GM19351 (cell line): ENCODE measurements at regions not wholly inside any gene's neighbourhood (a gene's known extent, or its start where the extent isn't known, plus 50 kb on each side); places are given as distances from the start of the nearest gene placed in this dataset.

Experiments
- ATAC-seq: cut with Tn5 transposase; IDR thresholded peaks from one replicate; pipeline ENCODE4 v1.9.1; 2021; ENCODE audit warnings: mild to moderate bottlenecking, moderate library complexity; ENCODE audit not compliant: unreplicated experiment

DNA sequence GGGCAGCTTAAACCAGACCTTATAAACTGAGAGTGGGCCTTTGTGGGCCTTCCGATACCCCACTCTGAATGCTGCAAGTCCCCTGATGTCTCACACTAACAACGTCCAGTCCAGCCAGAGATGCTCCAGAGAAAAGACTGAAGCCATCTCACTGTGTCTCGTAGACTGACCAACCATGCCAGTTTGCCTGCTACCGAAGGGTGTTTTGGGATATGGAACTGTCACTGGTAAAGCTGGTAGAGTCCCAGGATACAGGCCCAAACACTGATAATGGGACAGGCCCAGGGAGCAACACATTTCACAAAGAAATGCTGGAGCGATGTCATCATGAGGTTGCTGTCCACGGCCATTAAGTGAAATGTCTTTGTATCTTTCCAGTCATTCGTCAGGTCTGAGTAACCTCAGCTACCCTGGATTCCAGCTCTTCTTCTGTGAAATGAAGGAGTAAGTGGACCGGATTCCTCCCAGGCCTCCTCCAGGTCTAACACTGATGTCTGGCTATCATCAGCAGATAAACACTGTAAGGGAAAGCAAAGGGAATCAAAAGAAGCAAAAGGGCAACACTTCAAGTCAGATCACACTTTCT, 81.6 kb downstream of the SLC5A7 start:
- no peak for ATAC-seq

DNA sequence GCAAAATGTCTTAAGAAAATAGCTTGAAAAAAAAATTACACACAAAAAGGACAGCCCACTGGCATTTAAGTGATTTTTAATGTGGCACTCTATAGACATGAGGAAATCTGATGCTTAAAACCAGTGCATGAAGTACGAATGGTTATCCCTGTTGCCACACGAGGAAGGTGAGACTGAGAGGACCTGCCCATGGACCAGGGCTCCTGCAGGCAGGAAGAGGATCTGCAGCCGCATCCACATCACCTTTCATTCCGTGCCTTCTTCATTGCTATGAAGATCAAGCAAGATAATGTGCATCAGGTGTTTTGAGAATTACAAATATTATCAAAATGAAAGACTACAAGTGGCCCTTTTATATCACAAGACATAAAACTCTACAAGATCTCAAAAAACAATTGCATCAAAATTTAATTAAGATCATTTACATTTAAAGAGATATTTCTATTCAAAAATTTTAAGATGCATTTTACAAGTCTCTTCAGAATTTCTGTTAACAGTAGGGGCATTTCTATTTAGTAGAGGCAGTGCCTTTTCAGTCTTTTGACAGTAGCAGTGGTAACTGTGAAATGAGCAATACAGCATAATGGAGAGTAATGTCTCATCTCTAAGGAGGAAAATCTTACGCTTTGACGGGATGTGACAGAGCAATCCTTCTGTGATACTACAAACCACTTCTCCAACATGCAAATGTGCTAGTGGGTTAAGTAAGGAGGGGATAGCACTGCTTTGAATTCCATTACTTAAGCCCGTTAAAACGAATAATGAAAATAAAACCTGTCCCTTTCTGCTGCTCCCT, 83.4 kb downstream of the SLC5A7 start:
- ATAC-seq = no peak

DNA sequence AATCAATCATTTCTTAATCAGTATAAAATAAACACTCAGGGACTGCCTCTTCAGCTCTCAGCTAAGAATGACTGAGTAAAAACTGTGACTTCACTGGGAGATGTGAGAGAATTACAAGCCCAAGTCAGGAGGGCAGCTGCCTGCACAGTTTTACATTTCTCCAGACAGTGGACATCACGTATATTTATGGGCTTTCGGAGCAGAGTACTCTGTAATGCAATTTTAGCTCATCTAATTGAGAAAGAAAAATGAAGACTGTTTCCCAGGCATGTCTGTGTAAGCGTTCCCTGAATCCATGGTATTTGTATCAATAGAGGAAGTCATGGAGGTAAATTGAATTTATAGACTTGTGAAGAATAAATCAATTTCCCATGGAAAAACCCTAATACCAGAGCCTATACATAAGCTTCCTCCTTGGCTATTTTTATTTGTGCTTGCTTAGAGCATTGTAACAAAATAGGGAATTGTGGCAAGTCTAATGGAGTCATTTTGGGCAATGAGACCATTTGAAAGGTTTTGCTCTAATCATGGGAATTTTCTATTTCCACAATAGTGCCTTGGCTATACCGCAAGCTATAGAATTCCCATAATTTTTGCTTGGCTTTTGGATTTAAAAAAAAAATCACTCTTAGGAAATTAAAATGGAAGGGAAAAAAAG, 87.2 kb downstream of the SLC5A7 start:
- ATAC-seq = no peak

DNA sequence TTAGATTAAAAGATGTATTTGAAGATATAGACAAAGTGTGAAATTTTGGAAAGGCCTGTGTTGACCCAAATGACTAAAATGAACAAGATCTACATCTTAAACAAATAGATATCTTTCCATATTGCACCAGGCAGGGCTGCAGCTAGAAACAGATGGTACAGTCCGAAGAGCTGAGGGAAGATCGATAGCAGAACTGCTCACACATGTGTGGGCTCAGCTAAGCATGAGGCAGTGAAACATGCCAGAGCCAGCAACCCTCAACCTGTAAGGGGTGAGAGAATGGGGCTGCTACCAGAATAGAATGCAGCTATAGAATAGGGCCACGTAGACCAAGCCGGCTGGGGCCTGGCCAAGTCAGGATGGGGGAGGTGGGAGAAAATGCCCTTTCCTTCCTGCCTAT, 87.8 kb downstream of the SLC5A7 start:
- no peak for ATAC-seq

DNA sequence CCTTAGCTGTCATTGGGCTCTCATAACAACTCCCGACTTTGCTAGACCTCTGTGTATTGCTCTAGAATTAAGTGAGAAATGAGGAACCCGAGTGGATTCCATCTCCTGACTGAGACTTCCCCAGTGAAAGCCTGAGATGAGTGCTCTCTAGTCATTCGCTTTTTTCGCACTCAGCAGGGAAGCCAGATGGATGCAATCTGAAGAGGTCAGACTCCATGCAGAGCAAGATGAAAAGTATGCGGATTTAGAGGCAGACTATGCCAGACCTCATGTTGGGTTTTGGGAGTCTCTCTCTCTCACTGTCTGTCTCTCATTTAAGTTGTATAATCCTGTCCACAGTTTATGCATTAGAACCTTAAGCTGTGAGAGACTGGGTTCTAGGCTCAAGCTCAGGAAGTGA, 88.6 kb downstream of the SLC5A7 start:
- ATAC-seq = no peak

DNA sequence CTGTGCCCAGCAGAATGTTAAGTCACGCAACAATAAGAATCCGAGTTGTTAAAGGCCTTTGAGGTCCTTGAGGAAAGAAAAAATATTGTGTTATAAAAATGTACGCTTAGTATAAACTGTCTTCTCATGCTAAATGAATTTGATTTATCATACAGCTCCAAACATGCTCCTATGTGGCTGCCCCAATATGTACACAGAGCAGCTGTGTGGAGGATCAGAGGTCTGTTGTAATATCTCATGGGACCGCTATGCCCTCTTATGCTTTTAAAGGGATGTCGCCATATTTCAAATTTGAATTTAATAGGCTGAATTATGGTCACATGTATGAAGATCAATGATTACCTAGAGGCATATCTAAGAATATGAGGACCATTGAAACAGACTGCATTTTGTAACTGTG, 90.2 kb downstream of the SLC5A7 start:
- ATAC-seq = no peak

DNA sequence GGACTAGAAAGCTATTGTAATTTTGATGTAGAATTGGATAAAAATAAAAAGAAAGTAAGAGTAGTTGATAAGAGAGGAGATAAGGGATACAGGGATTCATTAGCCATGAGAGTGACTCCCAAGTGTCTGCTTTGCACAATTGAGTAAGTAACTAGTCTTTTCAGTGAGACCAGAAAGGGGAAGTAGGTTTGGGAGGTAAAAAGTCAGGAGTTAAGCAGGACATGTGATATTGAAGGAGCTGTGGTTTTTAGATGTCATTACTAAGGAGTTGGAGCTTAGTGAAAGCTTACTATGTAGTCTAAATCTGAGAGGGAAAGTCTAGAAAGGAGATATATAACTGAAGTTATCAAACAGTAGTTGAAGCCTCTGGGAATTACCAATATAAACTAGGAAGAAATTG, 93.4 kb downstream of the SLC5A7 start:
- ATAC-seq = no peak

DNA sequence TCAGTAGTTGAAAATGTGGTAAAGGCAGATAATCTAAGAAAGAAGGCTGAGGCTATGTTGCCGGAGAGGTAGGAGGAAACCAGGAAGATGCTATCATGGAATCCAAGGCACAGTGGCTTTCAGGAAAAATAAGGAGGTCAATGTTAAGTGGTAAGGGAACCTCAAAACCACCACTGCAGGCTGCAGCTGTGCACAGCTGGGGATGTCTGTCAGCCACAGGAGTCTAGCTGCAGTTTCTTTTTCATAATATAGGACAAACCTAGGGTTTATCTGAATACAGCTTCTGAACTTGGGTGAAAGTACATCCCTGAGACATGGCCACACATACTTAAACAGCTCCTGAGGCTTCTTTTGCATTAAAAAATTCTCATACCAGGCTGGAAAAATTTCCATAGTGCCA, 93.9 kb downstream of the SLC5A7 start:
- ATAC-seq = no peak

DNA sequence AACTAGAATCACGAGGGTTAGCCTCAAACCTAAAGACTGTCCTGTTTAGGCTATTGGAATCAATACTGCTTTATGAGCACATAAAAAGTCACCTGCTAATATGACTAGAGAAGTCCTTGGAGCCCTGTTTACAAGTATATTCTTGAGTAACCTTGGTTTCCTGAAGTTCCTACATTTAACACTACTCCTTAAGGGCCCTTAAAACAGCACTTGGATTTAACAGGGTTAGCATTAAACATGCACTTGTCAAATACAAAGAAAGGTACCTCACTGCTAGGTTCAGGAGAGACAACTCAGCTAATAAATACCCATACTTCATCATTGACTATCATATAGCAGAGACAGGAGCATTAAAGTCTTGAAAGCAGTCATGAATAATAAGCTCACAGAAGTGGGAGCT, 96.7 kb downstream of the SLC5A7 start:
- ATAC-seq = no peak

DNA sequence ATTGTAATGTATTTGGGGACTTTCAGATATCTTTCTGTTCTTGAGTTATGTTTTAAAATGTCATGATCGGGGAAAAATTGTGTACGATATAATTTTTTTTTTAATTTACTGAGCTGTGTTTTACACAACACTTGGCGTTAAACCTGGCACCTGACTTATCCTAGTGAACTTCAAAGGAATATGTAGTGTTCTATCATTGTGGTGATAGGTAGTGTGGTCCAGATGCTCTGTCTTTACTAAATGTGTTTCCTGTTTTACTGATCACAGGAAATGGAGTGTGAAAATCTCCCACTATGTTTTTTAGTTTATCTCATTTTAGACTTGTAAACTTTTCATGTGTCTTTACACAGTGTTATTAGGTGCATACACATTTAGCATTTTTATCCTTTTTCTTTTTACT, 98.0 kb downstream of the SLC5A7 start:
- no peak for ATAC-seq

DNA sequence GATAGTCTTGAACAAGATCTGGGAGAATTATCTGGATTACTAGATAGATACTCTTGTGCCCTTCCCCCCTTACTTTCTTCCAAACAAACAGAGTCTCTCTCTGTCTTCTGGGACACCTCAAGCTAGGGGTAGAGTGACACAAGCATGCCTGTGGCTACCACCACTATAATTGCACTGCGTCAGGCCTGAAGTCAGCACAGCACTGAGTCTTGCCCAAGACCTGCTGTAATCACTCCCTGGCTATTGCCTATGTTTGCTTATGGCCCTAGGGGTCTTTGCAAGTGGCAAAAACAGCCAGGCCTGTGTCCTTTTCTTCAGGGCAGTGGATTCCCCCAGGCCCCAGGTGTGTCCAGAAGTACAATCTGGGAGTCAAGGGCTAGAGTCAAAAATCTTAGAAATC, 106.6 kb downstream of the SLC5A7 start:
- no peak for ATAC-seq

DNA sequence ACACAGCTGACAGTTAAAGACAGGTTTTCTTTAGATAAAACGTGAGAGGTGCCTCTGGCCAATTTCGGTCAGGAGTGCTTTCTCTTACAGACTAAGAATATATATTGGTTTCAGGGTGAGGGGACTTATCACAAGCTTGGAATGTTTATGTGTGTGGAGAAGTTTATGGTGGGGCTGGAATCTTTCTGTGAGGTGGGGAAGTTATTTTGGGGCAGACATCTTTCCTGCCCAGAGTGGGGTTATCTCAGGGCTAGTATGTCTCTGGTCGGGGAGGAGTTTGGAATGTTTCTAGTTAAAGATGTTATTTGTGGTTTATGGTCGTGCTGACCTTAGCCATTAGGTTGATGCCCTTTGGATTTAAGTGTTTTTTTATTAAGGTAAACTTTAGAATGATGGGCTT, 115.2 kb downstream of the SLC5A7 start:
- ATAC-seq = no peak

DNA sequence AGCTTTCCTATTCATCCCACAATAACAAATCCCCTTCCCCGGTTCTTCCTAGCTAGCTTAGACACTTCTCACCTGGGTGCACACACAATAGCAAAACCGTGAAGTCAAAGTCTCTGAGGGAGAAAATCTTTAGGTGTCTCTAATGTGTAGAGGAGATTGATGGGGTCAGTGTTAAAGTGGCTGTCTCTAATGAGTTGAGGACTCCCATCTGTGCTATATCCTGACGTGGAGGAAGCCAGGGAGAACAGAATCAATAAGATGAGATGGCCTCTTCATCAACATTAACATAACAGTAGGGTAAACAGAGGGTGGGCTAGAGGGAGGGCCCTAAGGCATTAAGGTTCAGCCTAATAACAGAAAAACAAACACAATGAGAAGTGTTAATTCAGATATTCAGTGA, 120.4 kb downstream of the SLC5A7 start:
- ATAC-seq = no peak

DNA sequence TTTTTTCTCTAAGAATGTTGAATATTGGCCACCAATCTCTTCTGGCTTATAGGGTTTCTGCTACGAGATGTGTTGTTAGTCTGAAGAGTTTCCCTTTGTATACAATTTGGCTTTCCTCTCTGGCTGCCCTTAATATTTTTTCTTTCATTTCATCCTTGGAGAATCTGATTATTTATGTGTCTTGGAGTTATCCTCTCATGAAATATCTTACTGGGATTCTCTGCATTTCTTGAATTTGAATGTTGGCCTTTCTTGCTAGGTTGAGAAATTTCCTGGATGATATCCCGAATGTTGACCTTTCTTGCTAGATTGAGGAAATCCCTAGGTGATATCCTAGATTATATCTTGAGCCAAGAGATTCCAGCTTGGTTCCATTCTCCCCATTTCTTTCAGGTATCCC, 125.6 kb downstream of the SLC5A7 start:
- ATAC-seq = no peak

DNA sequence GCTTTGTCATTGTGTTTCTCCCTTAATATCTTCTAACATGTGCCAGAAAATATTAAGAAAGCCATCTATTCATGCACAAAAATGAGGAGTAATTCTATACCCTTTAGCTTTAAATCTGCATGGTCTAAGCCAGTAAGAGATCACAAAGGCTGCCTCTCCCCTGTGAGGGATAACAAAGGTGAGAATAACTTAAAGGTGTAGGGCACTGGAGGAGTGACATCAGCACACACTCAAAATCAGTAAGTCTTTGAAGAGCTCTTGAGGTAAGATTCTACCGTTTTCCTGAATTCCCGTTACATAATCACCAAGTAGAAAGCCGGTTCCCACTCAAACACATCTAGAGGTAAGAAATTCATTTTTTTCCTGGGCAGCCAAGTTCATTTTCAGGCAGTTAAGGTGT, 123.9 kb upstream of the SULT1C3 start:
- ATAC-seq = no peak

DNA sequence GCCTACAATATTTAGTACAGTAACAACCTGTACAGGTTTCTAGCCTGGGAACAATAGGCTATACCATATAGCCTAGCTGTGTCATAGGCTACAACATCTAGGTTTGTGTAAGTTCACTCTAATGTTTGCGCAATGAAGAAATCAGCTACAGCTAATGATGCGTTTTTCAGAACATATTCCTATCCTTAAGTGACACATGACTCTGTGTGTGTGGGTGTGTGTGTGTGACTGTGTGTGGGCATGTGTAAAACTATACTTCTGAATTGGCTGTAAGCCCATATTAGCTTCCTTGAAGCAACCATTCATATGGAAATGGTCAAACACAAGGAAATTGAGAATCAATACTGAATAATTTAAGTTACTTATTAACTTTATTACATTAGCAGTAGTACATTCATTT, 120.8 kb upstream of the SULT1C3 start:
- no peak for ATAC-seq

DNA sequence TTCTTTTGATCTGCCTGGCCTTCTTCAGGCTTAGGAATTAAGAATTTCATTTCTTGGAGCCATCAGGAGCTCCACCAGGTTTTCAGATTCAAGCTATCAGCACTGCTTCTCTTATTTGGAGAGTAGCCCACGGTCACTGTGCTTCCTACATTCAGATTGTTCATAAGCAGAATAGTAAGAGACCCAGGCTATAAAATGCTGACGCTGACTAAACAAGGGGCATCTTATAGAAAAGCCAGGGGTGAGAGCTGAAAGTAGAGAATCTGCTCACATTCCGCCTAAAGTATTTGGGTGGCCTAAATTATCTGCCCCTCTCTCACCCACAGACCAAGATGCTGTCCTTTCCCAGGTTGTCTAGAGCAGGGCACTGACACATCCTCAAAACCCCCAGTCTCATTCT, 120.3 kb upstream of the SULT1C3 start:
- no peak for ATAC-seq

DNA sequence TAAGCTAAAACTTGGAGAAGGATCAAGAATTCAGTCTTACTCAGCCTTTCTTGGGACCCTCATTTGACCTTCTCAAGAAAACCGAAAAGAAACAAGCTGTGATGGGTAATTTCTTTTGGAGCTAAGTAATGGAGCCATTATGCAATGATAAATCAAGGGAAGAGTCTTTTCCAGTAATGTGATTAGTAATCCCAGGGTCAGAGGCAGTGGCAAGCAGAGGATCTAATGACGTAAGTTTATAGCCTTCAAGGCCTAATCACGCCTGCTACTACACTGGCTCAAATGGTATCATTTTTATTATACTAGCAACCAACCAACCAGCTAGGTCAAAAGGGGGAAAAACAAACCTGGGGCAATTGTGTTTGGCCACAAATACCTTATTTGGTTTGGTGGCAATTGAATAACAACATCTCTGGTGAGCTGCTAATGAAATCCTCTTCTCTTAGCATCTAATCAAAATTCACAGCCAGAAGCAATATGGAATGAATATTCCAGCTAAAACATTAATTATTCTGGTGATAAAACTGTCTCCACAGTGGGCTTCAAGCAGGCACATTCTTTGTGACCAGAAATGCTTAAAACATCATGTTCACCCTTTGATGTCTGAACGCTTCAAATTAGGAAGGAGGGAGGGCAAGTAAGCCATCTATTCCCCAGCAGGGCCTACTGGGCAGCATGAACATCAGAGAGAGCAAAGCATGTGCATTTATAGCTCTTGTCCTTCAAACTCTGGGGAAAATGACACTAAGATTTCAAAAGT, 114.9 kb upstream of the SULT1C3 start:
- no peak for ATAC-seq

DNA sequence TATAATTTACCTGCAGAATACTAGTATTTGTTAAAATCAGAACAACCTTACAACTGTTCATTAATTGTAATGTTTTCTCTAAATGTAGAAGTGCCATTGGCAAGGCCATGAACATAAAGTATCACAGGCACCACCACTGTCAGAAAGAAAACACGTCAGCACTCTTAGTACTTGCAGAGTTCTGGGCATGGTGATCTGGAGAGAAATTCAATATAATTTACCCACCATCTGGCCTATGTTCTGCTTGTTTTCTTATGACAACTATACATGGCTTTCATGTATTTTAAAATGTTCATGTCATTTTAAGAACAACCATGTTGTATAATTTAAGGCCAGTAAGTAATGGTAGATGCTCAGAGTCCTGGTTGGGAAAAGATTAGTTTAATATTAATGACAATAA, 114.2 kb upstream of the SULT1C3 start:
- ATAC-seq = no peak

DNA sequence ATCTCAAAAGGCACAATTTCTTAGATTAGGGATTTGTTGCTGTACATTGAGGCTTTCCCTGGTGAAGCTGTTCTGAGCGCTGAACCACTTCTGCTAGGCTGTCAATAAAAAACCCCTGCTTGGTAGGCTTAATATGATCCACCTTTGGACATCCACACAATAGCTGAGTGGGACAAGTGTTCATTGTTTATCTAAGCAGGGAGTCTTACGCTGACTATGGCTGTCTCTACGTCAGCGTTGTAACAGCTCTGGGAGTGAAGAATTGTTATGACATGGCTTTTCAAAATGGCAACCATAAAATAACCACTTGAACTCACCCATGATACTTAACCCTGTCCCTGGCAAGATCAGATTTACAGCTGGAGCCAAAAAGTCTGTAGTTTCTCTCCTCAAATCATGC, 111.5 kb upstream of the SULT1C3 start:
- no peak for ATAC-seq

DNA sequence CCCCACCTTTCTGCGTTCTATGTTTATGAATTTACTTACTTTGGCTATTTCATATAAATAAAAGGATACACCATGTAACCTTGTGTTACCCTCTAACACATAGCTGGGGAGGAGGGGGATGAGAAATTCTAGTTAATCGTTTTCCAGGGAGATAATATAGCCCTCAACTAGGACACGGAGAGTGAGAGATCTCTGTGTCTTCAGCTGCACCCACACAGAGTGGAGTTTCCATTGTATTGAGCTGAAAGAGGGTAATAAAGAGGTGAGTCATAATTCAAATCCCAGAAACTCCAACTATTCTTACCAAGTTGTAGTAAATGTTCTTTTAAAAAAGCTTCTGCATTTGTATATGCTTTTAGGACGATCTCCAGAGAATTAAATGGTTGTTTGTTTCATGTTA, 110.1 kb upstream of the SULT1C3 start:
- ATAC-seq = no peak

DNA sequence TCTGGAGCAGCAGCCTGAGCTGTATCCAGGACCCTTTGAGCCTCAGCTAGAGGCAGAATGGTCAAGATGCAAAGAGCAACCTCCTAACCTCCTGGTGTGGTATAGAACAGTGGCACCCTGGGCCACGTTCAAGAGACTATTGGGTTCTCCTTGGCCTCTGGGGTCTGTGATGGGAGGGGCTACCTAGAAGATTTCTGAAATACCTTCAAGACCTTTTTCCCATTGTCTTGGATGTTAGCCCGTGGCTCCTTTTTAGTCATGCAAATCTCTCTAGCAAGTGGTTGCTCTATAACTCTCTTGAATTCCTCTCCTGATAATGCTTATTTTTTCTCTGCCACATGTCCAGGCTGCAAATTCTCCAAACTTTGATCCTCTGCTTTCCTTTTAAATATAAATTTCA, 106.3 kb upstream of the SULT1C3 start:
- ATAC-seq = no peak
